GM19438 (cell line): ENCODE measurements at regions not wholly inside any gene's neighbourhood (a gene's known extent, or its start where the extent isn't known, plus 50 kb on each side); places are given as distances from the start of the nearest gene placed in this dataset.

Experiments used
- ATAC-seq: cut with Tn5 transposase; IDR thresholded peaks from one replicate; pipeline ENCODE4 v1.9.1; 2021; ENCODE audit warnings: low read depth; ENCODE audit not compliant: unreplicated experiment

- ATAC-seq, result no peak
These were observed 100.2 kb upstream of the CASZ1 start for GRCh38 chr1:10896673-10897072.

GRCh38 chr1:10897321-10897980 is 101.0 kb upstream of the CASZ1 start:
- no peak for ATAC-seq

GRCh38 chr1:10897981-10898728 is 101.7 kb upstream of the CASZ1 start:
- no peak for ATAC-seq

- ATAC-seq, result no peak
These were observed 102.5 kb upstream of the CASZ1 start for GRCh38 chr1:10898921-10899320.

GRCh38 chr1:10899490-10900250 is 103.2 kb upstream of the CASZ1 start:
- no peak for ATAC-seq

GRCh38 chr1:10900251-10900651 is 103.8 kb upstream of the CASZ1 start:
- no peak for ATAC-seq

- ATAC-seq, result no peak
These were observed 104.2 kb upstream of the CASZ1 start for GRCh38 chr1:10900691-10901090.

GRCh38 chr1:10901091-10901890 is 104.8 kb upstream of the CASZ1 start:
- ATAC-seq, result no peak

- no peak for ATAC-seq
These were observed 105.7 kb upstream of the CASZ1 start for GRCh38 chr1:10901891-10902805.

- ATAC-seq, result no peak
These were observed 107.0 kb upstream of the CASZ1 start for GRCh38 chr1:10903421-10903820.

- no peak for ATAC-seq
These were observed 107.4 kb upstream of the CASZ1 start for GRCh38 chr1:10903821-10904220.

GRCh38 chr1:10904396-10905358 is 107.8 kb upstream of the TARDBP start:
- ATAC-seq, result no peak

GRCh38 chr1:10905841-10906655 is 106.4 kb upstream of the TARDBP start:
- ATAC-seq, result no peak

GRCh38 chr1:10906866-10907519 is 105.5 kb upstream of the TARDBP start:
- ATAC-seq, result no peak

GRCh38 chr1:10908266-10908665 is 104.2 kb upstream of the TARDBP start:
- no peak for ATAC-seq

- no peak for ATAC-seq
These were observed 102.5 kb upstream of the TARDBP start for GRCh38 chr1:10909697-10910680.
